GM08714 (cell line): ENCODE measurements at regions not wholly inside any gene's neighbourhood (a gene's known extent, or its start where the extent isn't known, plus 50 kb on each side); places are given as distances from the start of the nearest gene placed in this dataset.

Experiments
- H3K4me3 ChIP-seq: fragments of 200-500 bp; sonication (Bioruptor generic); 2 replicates; pipeline ENCODE4 v1.5.1; 2014; ENCODE audit warnings: mild to moderate bottlenecking, low read length, inconsistent platforms
- ZNF274 ChIP-seq: IDR thresholded peaks from 2 replicates; pipeline ENCODE4 v1.6.1; 2012; ENCODE audit warnings: mild to moderate bottlenecking, low read depth, low read length

DNA sequence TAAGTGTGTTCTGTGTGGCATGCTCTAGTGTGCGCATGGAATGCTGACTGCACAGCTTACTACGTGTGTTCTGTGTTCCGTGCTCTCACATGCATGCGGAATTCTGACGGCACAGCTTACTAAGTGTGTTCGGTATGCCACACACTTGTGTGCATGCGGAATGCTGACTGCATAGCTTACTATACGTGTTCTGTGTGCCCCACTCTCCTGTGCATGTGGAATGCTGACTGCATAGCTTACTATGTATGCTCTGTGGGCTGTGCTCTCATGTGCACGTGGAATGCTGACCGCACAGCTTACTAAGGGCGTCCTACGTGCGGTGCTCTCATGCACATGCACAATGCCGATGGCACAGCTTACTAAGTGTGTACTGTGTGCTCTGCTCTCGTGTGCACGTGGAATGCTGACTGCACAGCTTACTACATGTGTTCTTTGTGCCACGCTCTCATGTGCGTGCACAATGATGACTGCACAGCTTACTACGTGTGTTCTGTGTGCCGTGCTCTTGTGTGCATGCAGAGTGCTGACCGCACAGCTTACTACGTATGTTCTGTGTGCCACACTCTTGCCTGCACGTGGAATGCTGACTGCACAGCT lies 548.9 kb downstream of the IRX1 start:
- no peak for TF ChIP-seq ZNF274
- H3K4me3 ChIP-seq, result no peak overlapping the region

- no peak for TF ChIP-seq ZNF274
- H3K4me3 ChIP-seq, result no peak overlapping the region
Measured at GRCh38 chr5:4145511-4145910, 549.9 kb downstream of the IRX1 start.

- no peak for TF ChIP-seq ZNF274
- no peak overlapping the region for H3K4me3 ChIP-seq
Measured at GRCh38 chr5:4148009-4148408, 552.4 kb downstream of the IRX1 start.

GRCh38 chr5:4150067-4150466 lies 554.4 kb downstream of the IRX1 start:
- TF ChIP-seq ZNF274, result no peak

GRCh38 chr5:4156153-4156552 lies 560.5 kb downstream of the IRX1 start:
- no peak overlapping the region for H3K4me3 ChIP-seq
- TF ChIP-seq ZNF274, result no peak

More at GRCh38 chr5:4150067-4150466, 554.4 kb downstream of the IRX1 start:
- no peak overlapping the region for H3K4me3 ChIP-seq

DNA sequence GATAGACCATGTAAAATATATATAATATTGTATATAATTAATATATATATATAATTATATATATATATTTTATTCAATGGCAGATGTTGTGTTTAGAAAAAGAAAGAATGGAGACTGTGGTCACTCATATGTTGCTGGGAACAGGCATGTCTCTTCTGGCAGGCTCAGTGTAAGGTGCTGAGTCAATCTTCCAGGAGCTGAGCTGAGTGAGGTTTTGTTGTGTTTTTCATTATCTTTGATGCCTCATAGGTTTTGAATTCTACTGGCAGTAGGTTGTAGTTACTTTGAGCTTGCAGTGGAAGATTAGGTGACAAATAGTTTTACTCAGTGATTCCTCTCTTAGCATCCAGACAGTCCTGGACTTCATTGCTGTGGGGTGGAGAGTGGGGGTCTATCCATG lies 561.3 kb downstream of the IRX1 start:
- no peak overlapping the region for H3K4me3 ChIP-seq
- TF ChIP-seq ZNF274, result no peak

GRCh38 chr5:4158750-4159447 lies 563.3 kb downstream of the IRX1 start:
- TF ChIP-seq ZNF274, result no peak
- H3K4me3 ChIP-seq, result no peak overlapping the region

DNA sequence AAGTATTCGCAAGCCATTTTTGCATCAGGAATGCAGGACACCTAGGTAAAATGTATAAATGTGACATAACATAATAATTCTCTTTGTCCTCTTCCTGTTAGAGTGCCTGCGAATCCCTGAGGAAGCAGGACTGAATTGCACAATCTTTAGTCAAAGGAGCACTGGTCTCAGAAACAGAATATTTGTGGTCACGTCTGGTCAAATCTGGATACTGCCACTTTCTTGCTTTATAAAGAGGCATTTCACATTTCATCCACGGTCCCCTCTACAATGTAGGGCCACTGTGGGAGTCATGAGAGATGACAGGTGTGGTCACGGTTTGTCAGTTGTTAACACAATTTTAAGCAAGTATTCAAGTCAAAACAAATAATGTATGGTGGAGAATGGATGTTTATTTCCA lies 564.0 kb downstream of the IRX1 start:
- TF ChIP-seq ZNF274, result no peak
- H3K4me3 ChIP-seq, result no peak overlapping the region

- no peak for TF ChIP-seq ZNF274
- H3K4me3 ChIP-seq, result no peak overlapping the region
Measured at GRCh38 chr5:4164167-4164566, 568.5 kb downstream of the IRX1 start.

DNA sequence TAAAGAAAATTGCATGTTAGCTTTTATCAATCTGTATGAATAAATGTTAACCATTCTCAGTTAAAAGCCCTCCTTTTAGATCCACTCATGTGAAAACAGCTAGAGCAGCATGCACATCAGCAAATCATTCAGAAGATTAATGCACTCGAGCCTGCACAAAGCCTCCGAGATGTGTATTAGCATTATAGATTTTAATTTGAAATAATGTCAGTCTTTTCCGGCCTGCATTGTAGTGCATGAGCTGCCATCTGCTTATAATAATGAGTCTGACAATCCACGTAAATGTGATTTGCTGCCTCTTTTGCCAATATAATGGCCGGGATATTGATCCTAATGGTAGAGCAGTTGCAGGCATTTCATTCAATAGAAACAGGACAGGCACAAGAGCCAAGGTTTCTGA lies 585.1 kb downstream of the IRX1 start:
- no peak for TF ChIP-seq ZNF274

DNA sequence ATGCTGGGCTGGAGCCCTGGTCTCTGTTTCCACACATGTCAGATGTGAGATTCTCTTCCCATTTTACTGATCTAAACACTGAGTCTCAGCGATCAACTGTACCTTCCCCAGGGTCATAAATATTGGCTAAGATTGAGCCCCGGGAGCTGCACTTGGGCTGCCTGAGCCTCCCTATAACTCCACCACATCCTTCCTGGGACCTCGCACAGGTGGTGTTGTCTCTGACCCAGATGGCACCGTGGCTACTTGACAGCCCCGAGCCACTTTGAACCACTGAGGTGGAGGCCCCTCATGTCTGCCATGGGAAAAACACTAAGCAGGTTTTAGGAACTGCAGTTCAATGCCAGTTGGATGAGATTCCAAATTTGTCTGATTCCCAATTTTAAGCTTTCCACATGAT lies 586.5 kb downstream of the IRX1 start:
- no peak overlapping the region for H3K4me3 ChIP-seq
- TF ChIP-seq ZNF274, result no peak

More for the DNA sequence above, 585.1 kb downstream of the IRX1 start:
- H3K4me3 ChIP-seq, result no peak overlapping the region

DNA sequence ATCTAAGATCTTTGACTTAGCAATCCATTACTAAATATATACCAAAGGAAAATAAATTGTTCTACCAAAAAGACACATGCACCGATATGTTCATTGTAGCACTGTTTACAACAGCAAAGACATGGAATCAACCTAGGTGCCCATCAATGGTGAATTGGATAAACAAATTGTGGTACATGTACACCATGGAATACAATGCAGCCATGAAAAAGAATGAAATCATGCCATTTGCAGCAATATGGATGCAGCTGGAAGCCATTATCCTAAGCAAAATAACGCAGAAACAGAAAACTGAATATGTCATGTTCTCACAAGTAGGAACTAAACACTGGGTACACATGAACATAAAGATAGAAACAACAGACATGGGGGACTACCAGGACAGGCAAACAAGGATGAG lies 589.5 kb downstream of the IRX1 start:
- TF ChIP-seq ZNF274, result no peak
- H3K4me3 ChIP-seq, result no peak overlapping the region

DNA sequence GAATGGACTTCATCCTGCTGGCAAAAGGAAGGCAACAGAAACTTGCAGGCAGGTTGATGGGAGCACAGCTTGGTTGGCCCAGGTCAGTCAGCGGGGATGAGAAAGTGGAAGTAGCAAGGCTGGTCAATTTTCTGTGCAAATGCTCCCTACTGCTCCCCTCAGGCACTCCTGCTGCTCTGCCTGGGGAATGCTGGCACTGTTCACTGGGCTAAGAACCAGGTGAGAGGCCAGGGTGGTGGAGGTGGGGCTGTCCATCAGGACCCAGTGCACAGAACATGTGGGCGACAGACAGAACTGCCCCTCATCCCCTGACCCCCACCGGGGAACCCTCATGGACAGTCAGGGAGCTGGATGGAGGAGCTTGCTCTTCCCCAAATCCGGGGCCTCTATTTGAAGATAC lies 593.1 kb downstream of the IRX1 start:
- no peak overlapping the region for H3K4me3 ChIP-seq

DNA sequence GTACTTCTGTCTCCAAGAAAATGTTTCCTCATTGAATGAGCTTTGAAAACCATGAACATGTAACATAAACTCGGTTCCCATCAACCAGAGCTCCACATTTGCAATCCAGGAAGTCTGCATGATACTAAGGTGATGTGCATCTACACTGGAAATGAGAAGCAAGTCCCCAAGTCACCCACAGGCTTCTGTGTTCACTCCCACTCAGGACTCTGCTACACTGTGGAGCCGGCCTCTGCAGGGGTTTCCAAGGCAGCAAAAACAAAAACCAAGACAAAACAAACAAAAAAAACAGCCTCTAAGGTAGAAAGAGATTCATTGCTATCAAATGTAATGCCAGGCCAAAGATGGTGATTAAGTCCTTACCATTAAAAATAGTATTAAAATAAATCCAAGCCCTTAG lies 593.7 kb downstream of the IRX1 start:
- H3K4me3 ChIP-seq, result no peak overlapping the region

More for the DNA sequence above, 593.1 kb downstream of the IRX1 start:
- TF ChIP-seq ZNF274, result no peak

GRCh38 chr5:4191041-4191440 lies 595.4 kb downstream of the IRX1 start:
- H3K4me3 ChIP-seq, result no peak overlapping the region
- no peak for TF ChIP-seq ZNF274

More for the DNA sequence above, 593.7 kb downstream of the IRX1 start:
- no peak for TF ChIP-seq ZNF274
